ENCODE measurements at regions not wholly inside any gene's neighbourhood (a gene's known extent, or its start where the extent isn't known, plus 50 kb on each side); places are given as distances from the start of the nearest gene placed in this dataset.

- ChIA-PET CTCF (no interaction called here), POLR2A (no interaction called here)
- intact Hi-C loops (cut with DNase I, micrococcal nuclease) = no loop called here
- H3K4me3 Mint-ChIP-seq = no peak overlapping the region
- Histone ChIP-seq H3K4me1 (ENCODE audit: insufficient read depth, low read length) (no peaks in the 10 kb centered on the region), H3K36me3 (ENCODE audit: insufficient read depth, low read length) (no peaks in the 10 kb centered on the region), H3K27me3 (ENCODE audit: control insufficient read depth in 1 of 2, insufficient read depth in 2 of 2, low read length in 2 of 2) (no peaks in the 10 kb centered on the region), H3K27ac (ENCODE audit: low read depth in 1 of 2, low read length in 2 of 2) (no peak overlapping the region), H3K4me3 (ENCODE audit: low read length) (no peak overlapping the region), H3K9me3 (ENCODE audit: control insufficient read depth in 1 of 2, insufficient read depth in 1 of 2, low read length in 2 of 2) (no peaks in the 10 kb centered on the region)
- DNase-seq = no peak
- no peak for ATAC-seq (ENCODE audit: poor library complexity)
- H3K9me3 Mint-ChIP-seq = peaks cover 17% of the 10 kb centered on the region
- H3K36me3 Mint-ChIP-seq (ENCODE audit: low read depth) = no peaks in the 10 kb centered on the region
- H3K27ac Mint-ChIP-seq = no peak overlapping the region
- no peaks in the 10 kb centered on the region for H3K4me1 Mint-ChIP-seq (ENCODE audit: low read depth)
- H3K27me3 Mint-ChIP-seq = no peaks in the 10 kb centered on the region
- no peak for TF ChIP-seq CTCF (IDR thresholded peaks at IDR 0.05)
These were observed 738.6 kb downstream of the C6orf118 start for GRCh38 chr6:164570801-164571200.

GRCh38 chr6:164569509-164569908, 739.9 kb downstream of the C6orf118 start:
- Histone ChIP-seq H3K4me3 (ENCODE audit: low read length) (no peak overlapping the region), H3K9me3 (ENCODE audit: control insufficient read depth in 1 of 2, insufficient read depth in 1 of 2, low read length in 2 of 2) (no peaks in the 10 kb centered on the region), H3K36me3 (ENCODE audit: insufficient read depth, low read length) (no peaks in the 10 kb centered on the region), H3K27me3 (ENCODE audit: control insufficient read depth in 1 of 2, insufficient read depth in 2 of 2, low read length in 2 of 2) (no peaks in the 10 kb centered on the region), H3K27ac (ENCODE audit: low read depth in 1 of 2, low read length in 2 of 2) (no peak overlapping the region), H3K4me1 (ENCODE audit: insufficient read depth, low read length) (no peaks in the 10 kb centered on the region)
- H3K27me3 Mint-ChIP-seq = no peaks in the 10 kb centered on the region
- intact Hi-C loops (cut with DNase I, micrococcal nuclease) = no loop called here
- H3K27ac Mint-ChIP-seq = no peak overlapping the region
- ChIA-PET POLR2A (no interaction called here), CTCF (no interaction called here)
- TF ChIP-seq CTCF (IDR thresholded peaks at IDR 0.05) = no peak
- H3K4me1 Mint-ChIP-seq (ENCODE audit: low read depth) = no peaks in the 10 kb centered on the region
- no peaks in the 10 kb centered on the region for H3K36me3 Mint-ChIP-seq (ENCODE audit: low read depth)
- peaks cover 13% of the 10 kb centered on the region for H3K9me3 Mint-ChIP-seq
- H3K4me3 Mint-ChIP-seq = no peak overlapping the region
- DNase-seq (no peak), ATAC-seq (ENCODE audit: poor library complexity) (no peak)

- H3K4me1 Mint-ChIP-seq (ENCODE audit: low read depth) = no peaks in the 10 kb centered on the region
- CTCF ChIA-PET = no interaction called here
These were observed 745.5 kb downstream of the C6orf118 start for GRCh38 chr6:164563924-164564323.

More at GRCh38 chr6:164563924-164564323, 745.5 kb downstream of the C6orf118 start:
- H3K9me3 Mint-ChIP-seq = peaks cover 21% of the 10 kb centered on the region
- H3K4me1 ChIP-seq (ENCODE audit: insufficient read depth, low read length) = no peaks in the 10 kb centered on the region
- H3K27me3 ChIP-seq (ENCODE audit: control insufficient read depth in 1 of 2, insufficient read depth in 2 of 2, low read length in 2 of 2) = no peaks in the 10 kb centered on the region
- intact Hi-C loops (cut with DNase I, micrococcal nuclease) = no loop called here
- H3K27ac Mint-ChIP-seq = no peak overlapping the region
- H3K36me3 ChIP-seq (ENCODE audit: insufficient read depth, low read length) = no peaks in the 10 kb centered on the region
- no peak overlapping the region for H3K27ac ChIP-seq (ENCODE audit: low read depth in 1 of 2, low read length in 2 of 2)
- H3K4me3 Mint-ChIP-seq = no peak overlapping the region
- peaks cover 7% of the 10 kb centered on the region in 2 experiments for H3K9me3 ChIP-seq (ENCODE audit: control insufficient read depth in 1 of 2, insufficient read depth in 1 of 2, low read length in 2 of 2)
- no peak for ATAC-seq (ENCODE audit: poor library complexity)
- POLR2A ChIA-PET = no interaction called here
- H3K27me3 Mint-ChIP-seq = no peaks in the 10 kb centered on the region
- TF ChIP-seq CTCF (IDR thresholded peaks at IDR 0.05) = no peak
- H3K36me3 Mint-ChIP-seq (ENCODE audit: low read depth) = no peaks in the 10 kb centered on the region
- H3K4me3 ChIP-seq (ENCODE audit: low read length) = no peak overlapping the region
- DNase-seq = no peak

All from CD4-positive, alpha-beta T cell (primary cell).